H9 (cell line): ENCODE measurements at regions not wholly inside any gene's neighbourhood (a gene's known extent, or its start where the extent isn't known, plus 50 kb on each side); places are given as distances from the start of the nearest gene placed in this dataset.

Experiments
- DNase-seq: peaks from one replicate; pipeline ENCODE4 v3.0.0-alpha.2; 2017
- H2AFZ ChIP-seq: one replicate; pipeline ENCODE4 v1.6.1; 2013; ENCODE audit warnings: mild to moderate bottlenecking, low read length, control low read depth, moderate library complexity
- H2AK5ac ChIP-seq: 2 replicates; pipeline ENCODE4 v1.6.1; 2013; ENCODE audit warnings: low read length, control low read depth, mixed read lengths; ENCODE audit not compliant: insufficient read length
- H2BK120ac ChIP-seq: one replicate; pipeline ENCODE4 v1.6.1; 2013; ENCODE audit warnings: low read depth, mild to moderate bottlenecking, low read length, control low read depth, inconsistent platforms; ENCODE audit not compliant: poor library complexity, severe bottlenecking
- H2BK12ac ChIP-seq: 2 replicates; pipeline ENCODE4 v1.6.1; 2013; ENCODE audit warnings: low read length, control low read depth, mixed read lengths, low read depth; ENCODE audit not compliant: insufficient read length
- H2BK15ac ChIP-seq: 2 replicates; pipeline ENCODE4 v1.6.1; 2013; ENCODE audit warnings: low read depth, low read length, control low read depth
- H2BK20ac ChIP-seq: one replicate; pipeline ENCODE4 v1.6.1; 2013; ENCODE audit warnings: low read depth, mild to moderate bottlenecking, low read length, control low read depth, inconsistent platforms; ENCODE audit not compliant: poor library complexity, severe bottlenecking
- H2BK5ac ChIP-seq: 2 replicates; pipeline ENCODE4 v1.6.1; 2013; ENCODE audit warnings: low read length, control low read depth, mixed read lengths; ENCODE audit not compliant: insufficient read length
- H3K14ac ChIP-seq: 2 replicates; pipeline ENCODE4 v1.6.1; 2013; ENCODE audit warnings: low read length, control low read depth; ENCODE audit not compliant: insufficient read depth
- H3K18ac ChIP-seq: 2 replicates; pipeline ENCODE4 v1.6.1; 2013; ENCODE audit warnings: low read depth, mild to moderate bottlenecking, mixed read lengths, low read length, control low read depth; ENCODE audit not compliant: insufficient read length
- H3K23ac ChIP-seq: 2 replicates; pipeline ENCODE4 v1.6.1; 2013; ENCODE audit warnings: low read length, control low read depth, mixed read lengths, low read depth; ENCODE audit not compliant: insufficient read length
- H3K23me2 ChIP-seq: 2 replicates; pipeline ENCODE4 v1.6.1; 2013; ENCODE audit warnings: low read depth, mild to moderate bottlenecking, mixed read lengths, low read length, control low read depth; ENCODE audit not compliant: insufficient read length, poor library complexity, severe bottlenecking
- H3K27ac ChIP-seq: 2 replicates; pipeline ENCODE4 v1.5.1; 2013; ENCODE audit warnings: low read length, control low read depth, mixed read lengths, low read depth; ENCODE audit not compliant: insufficient read length
- H3K27me3 ChIP-seq: 2 replicates; pipeline ENCODE4 v1.6.1; 2013; ENCODE audit warnings: low read length, control low read depth, inconsistent platforms; ENCODE audit not compliant: insufficient read depth
- H3K4ac ChIP-seq: 2 replicates; pipeline ENCODE4 v1.6.1; 2013; ENCODE audit warnings: low read depth, mild to moderate bottlenecking, control low read depth, inconsistent platforms, low read length, moderate library complexity
- H3K4me1 ChIP-seq: 2 replicates; pipeline ENCODE4 v1.6.1; 2013; ENCODE audit warnings: low read length, control low read depth, inconsistent platforms; ENCODE audit not compliant: insufficient read depth
- H3K4me2 ChIP-seq: 2 replicates; pipeline ENCODE4 v1.6.1; 2013; ENCODE audit warnings: low read length, control low read depth, mixed read lengths; ENCODE audit not compliant: insufficient read length, insufficient read depth
- H3K56ac ChIP-seq: 2 replicates; pipeline ENCODE4 v1.6.1; 2013; ENCODE audit warnings: low read depth, mild to moderate bottlenecking, mixed read lengths, low read length, control low read depth; ENCODE audit not compliant: insufficient read length
- H3K79me1 ChIP-seq: 2 replicates; pipeline ENCODE4 v1.6.1; 2013; ENCODE audit warnings: low read depth, mild to moderate bottlenecking, moderate library complexity, low read length, control low read depth, inconsistent platforms; ENCODE audit not compliant: insufficient read depth, poor library complexity, severe bottlenecking
- H3K79me2 ChIP-seq: 2 replicates; pipeline ENCODE4 v1.6.1; 2013; ENCODE audit warnings: low read length, control low read depth, inconsistent platforms; ENCODE audit not compliant: insufficient read depth
- H3K9ac ChIP-seq: 2 replicates; pipeline ENCODE4 v1.6.1; 2013; ENCODE audit warnings: low read length, control low read depth, mixed read lengths; ENCODE audit not compliant: insufficient read length; ENCODE audit errors: extremely low read depth
- H3K9me3 ChIP-seq: one replicate; pipeline ENCODE4 v1.6.1; 2013; ENCODE audit warnings: low read depth, low read length, inconsistent platforms; ENCODE audit not compliant: control insufficient read depth
- H3T11ph ChIP-seq: one replicate; pipeline ENCODE4 v1.6.1; 2013; ENCODE audit warnings: mild to moderate bottlenecking, low read length, control low read depth, inconsistent platforms
- H4K20me1 ChIP-seq: one replicate; pipeline ENCODE4 v1.6.1; 2013; ENCODE audit not compliant: control insufficient read depth, insufficient read length, insufficient read depth
- H4K5ac ChIP-seq: 2 replicates; pipeline ENCODE4 v1.6.1; 2013; ENCODE audit warnings: low read depth, mild to moderate bottlenecking, mixed read lengths, low read length, control low read depth; ENCODE audit not compliant: insufficient read length
- H4K8ac ChIP-seq: replicated peaks from 2 replicates; pipeline ENCODE4 v1.6.1; 2013; ENCODE audit warnings: low read length, control low read depth, mixed read lengths, low read depth; ENCODE audit not compliant: insufficient read length
- H4K91ac ChIP-seq: 2 replicates; pipeline ENCODE4 v1.6.1; 2013; ENCODE audit warnings: low read depth, mild to moderate bottlenecking, moderate library complexity, mixed read lengths, low read length, control low read depth; ENCODE audit not compliant: insufficient read length
- H3K27ac Mint-ChIP-seq, 3 experiments: 2 replicates in 2 of 3; 3 replicates in 1 of 3; pipeline ENCODE4 v1.8.0; 2020 to 2021; ENCODE audit warnings: mixed read lengths in 3 of 3, mild to moderate bottlenecking in 1 of 3, moderate library complexity in 1 of 3
- H3K27me3 Mint-ChIP-seq: 2 replicates; pipeline ENCODE4 v1.8.0; 2021; ENCODE audit warnings: low read depth, mild to moderate bottlenecking, moderate library complexity, mixed read lengths
- H3K36me3 Mint-ChIP-seq, 3 experiments: 2 replicates in 2 of 3; 3 replicates in 1 of 3; pipeline ENCODE4 v1.8.0; 2020 to 2021; ENCODE audit warnings: low read depth in 3 of 3, mixed read lengths in 3 of 3; ENCODE audit not compliant: insufficient read depth in 1 of 3
- H3K4me1 Mint-ChIP-seq, 2 experiments: 2 replicates each; pipeline ENCODE4 v1.8.0; 2020; ENCODE audit warnings: mixed read lengths in 2 of 2
- H3K4me3 Mint-ChIP-seq, 2 experiments: 2 replicates in 1 of 2; 3 replicates in 1 of 2; pipeline ENCODE4 v1.8.0; 2020 to 2021; ENCODE audit warnings: mild to moderate bottlenecking in 2 of 2, mixed read lengths in 2 of 2, moderate library complexity in 1 of 2
- H3K9me3 Mint-ChIP-seq, 2 experiments: 2 replicates in 1 of 2; 3 replicates in 1 of 2; pipeline ENCODE4 v1.8.0; 2020; ENCODE audit warnings: mild to moderate bottlenecking in 2 of 2, mixed read lengths in 2 of 2, moderate library complexity in 1 of 2
- WGBS: extraction: QIAGEN DNeasy Blood & Tissue Kit; methylation state at CpG from one replicate; pipeline ENCODE4 v1.1.7; 2013; ENCODE audit warnings: missing lambda C conversion rate, low lambda C conversion rate, mixed read lengths; ENCODE audit not compliant: insufficient read length; ENCODE audit errors: extremely low coverage; 5-methylcytosine and 5-hydroxymethylcytosine counted together
- TF ChIP-seq, protein P1 (sequence below): fragments of 200-600 bp; sonication (generic); conservative IDR thresholded peaks from 3 replicates; pipeline ENCODE4 v1.8.0; 2021; ENCODE audit warnings: antibody characterized with exemption, mild to moderate bottlenecking

- H2BK20ac ChIP-seq: no peak overlapping the region
- no peak overlapping the region for H3K9ac ChIP-seq
- Mint-ChIP-seq H3K4me3 (no peak overlapping the region), H3K27me3 (no peaks in the 10 kb centered on the region; the same call in 1 of the 2 replicates), H3K9me3 (peaks cover 6 to 9% of the 10 kb centered on the region in 2 experiments), H3K36me3 (peaks cover 0 to 4% (median 3%) of the 10 kb centered on the region in 3 experiments; a peak in 4 of 7 replicates), H3K27ac (no peak overlapping the region), H3K4me1 (peaks cover 4 to 8% of the 10 kb centered on the region in 2 experiments)
- no peak overlapping the region for H4K8ac ChIP-seq
- no peak for DNase-seq
- H3K14ac ChIP-seq: no peak overlapping the region
- no peak overlapping the region for H3K23ac ChIP-seq
- no peaks in the 10 kb centered on the region for H3K79me1 ChIP-seq
- H3T11ph ChIP-seq: no peak overlapping the region
- H2BK12ac ChIP-seq: no peak overlapping the region
- TF ChIP-seq, protein P1, sequence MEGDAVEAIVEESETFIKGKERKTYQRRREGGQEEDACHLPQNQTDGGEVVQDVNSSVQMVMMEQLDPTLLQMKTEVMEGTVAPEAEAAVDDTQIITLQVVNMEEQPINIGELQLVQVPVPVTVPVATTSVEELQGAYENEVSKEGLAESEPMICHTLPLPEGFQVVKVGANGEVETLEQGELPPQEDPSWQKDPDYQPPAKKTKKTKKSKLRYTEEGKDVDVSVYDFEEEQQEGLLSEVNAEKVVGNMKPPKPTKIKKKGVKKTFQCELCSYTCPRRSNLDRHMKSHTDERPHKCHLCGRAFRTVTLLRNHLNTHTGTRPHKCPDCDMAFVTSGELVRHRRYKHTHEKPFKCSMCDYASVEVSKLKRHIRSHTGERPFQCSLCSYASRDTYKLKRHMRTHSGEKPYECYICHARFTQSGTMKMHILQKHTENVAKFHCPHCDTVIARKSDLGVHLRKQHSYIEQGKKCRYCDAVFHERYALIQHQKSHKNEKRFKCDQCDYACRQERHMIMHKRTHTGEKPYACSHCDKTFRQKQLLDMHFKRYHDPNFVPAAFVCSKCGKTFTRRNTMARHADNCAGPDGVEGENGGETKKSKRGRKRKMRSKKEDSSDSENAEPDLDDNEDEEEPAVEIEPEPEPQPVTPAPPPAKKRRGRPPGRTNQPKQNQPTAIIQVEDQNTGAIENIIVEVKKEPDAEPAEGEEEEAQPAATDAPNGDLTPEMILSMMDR: no peak
- H3K79me2 ChIP-seq: no peaks in the 10 kb centered on the region
- H3K23me2 ChIP-seq: no peaks in the 10 kb centered on the region
- no peaks in the 10 kb centered on the region; the same call in 1 of the 2 replicates for H3K4me1 ChIP-seq
- no CpG with 5 or more reads among the region's 2 CpGs for WGBS
- H2BK5ac ChIP-seq: no peak overlapping the region
- H4K91ac ChIP-seq: no peak overlapping the region
- no peaks in the 10 kb centered on the region for H3K9me3 ChIP-seq
- no peak overlapping the region for H3K56ac ChIP-seq
- H2AK5ac ChIP-seq: no peak overlapping the region
- no peak overlapping the region for H2BK120ac ChIP-seq
- no peak overlapping the region for H2AFZ ChIP-seq
- no peak overlapping the region for H4K5ac ChIP-seq
- no peak overlapping the region for H3K4me2 ChIP-seq
- H3K27ac ChIP-seq: no peak overlapping the region
- no peak overlapping the region for H3K18ac ChIP-seq
- no peaks in the 10 kb centered on the region for H3K27me3 ChIP-seq
- H4K20me1 ChIP-seq: no peaks in the 10 kb centered on the region
- H2BK15ac ChIP-seq: no peak overlapping the region
- no peak overlapping the region for H3K4ac ChIP-seq
Measured at GRCh38 chr6:74466572-74466971, 739.3 kb downstream of the COL12A1 start.
